BE2C (cell line): ENCODE measurements at regions not wholly inside any gene's neighbourhood (a gene's known extent, or its start where the extent isn't known, plus 50 kb on each side); places are given as distances from the start of the nearest gene placed in this dataset.

Experiments
- DNase-seq: peaks from one replicate; pipeline ENCODE4 v3.0.0-alpha.2; 2020
- H3K27me3 ChIP-seq: fragments of 250-450 bp; sonication (Bioruptor Pico); 2 replicates; pipeline ENCODE4 v1.5.1; 2020; ENCODE audit warnings: mild to moderate bottlenecking
- H3K36me3 ChIP-seq: fragments of 250-450 bp; sonication (Bioruptor Pico); 2 replicates; pipeline ENCODE4 v1.5.1; 2020; ENCODE audit warnings: mild to moderate bottlenecking
- H3K4me1 ChIP-seq: fragments of 250-450 bp; sonication (Bioruptor Pico); 2 replicates; pipeline ENCODE4 v1.5.1; 2020
- H3K4me3 ChIP-seq: 2 replicates; pipeline ENCODE4 v1.5.1; 2011; ENCODE audit warnings: low read depth, low read length
- H3K9me3 ChIP-seq: fragments of 250-450 bp; sonication (Bioruptor Pico); 2 replicates; pipeline ENCODE4 v1.5.1; 2020
- CTCF ChIP-seq: IDR thresholded peaks from 2 replicates; pipeline ENCODE4 v1.5.1; 2012; ENCODE audit warnings: mild to moderate bottlenecking, low read depth, low read length

GRCh38 chr6:40108736-40109135 is 174.5 kb upstream of the MOCS1 start:
- no peak overlapping the region for H3K4me3 ChIP-seq
- H3K27me3 ChIP-seq: no peaks in the 10 kb centered on the region
- DNase-seq: no peak
- TF ChIP-seq CTCF: no peak
- H3K9me3 ChIP-seq: no peaks in the 10 kb centered on the region
- H3K36me3 ChIP-seq: no peaks in the 10 kb centered on the region
- H3K4me1 ChIP-seq: no peaks in the 10 kb centered on the region

- no peak for TF ChIP-seq CTCF
- no peaks in the 10 kb centered on the region for H3K9me3 ChIP-seq
These were observed 172.6 kb upstream of the MOCS1 start for GRCh38 chr6:40106840-40107239.

GRCh38 chr6:40098774-40099173 is 164.5 kb upstream of the MOCS1 start:
- H3K9me3 ChIP-seq: no peaks in the 10 kb centered on the region
- no peak overlapping the region for H3K4me3 ChIP-seq
- no peaks in the 10 kb centered on the region for H3K4me1 ChIP-seq
- DNase-seq: no peak
- H3K27me3 ChIP-seq: no peaks in the 10 kb centered on the region; the same call in 1 of the 2 replicates
- no peaks in the 10 kb centered on the region for H3K36me3 ChIP-seq
- no peak for TF ChIP-seq CTCF

More at GRCh38 chr6:40106840-40107239, 172.6 kb upstream of the MOCS1 start:
- H3K4me1 ChIP-seq: no peaks in the 10 kb centered on the region
- no peaks in the 10 kb centered on the region for H3K36me3 ChIP-seq
- no peak for DNase-seq
- H3K27me3 ChIP-seq: no peaks in the 10 kb centered on the region
- no peak overlapping the region for H3K4me3 ChIP-seq

- Histone ChIP-seq H3K36me3 (no peaks in the 10 kb centered on the region), H3K27me3 (no peaks in the 10 kb centered on the region; the same call in 1 of the 2 replicates), H3K4me3 (no peak overlapping the region), H3K9me3 (no peaks in the 10 kb centered on the region), H3K4me1 (no peaks in the 10 kb centered on the region)
- no peak for TF ChIP-seq CTCF
- no peak for DNase-seq
These were observed 163.3 kb upstream of the MOCS1 start for GRCh38 chr6:40097590-40097989.

- no peaks in the 10 kb centered on the region for H3K9me3 ChIP-seq
- no peak for DNase-seq
- H3K36me3 ChIP-seq: no peaks in the 10 kb centered on the region
- no peaks in the 10 kb centered on the region; the same call in 1 of the 2 replicates for H3K27me3 ChIP-seq
- no peaks in the 10 kb centered on the region for H3K4me1 ChIP-seq
- no peak overlapping the region for H3K4me3 ChIP-seq
- TF ChIP-seq CTCF: no peak
These were observed 149.1 kb upstream of the MOCS1 start for GRCh38 chr6:40083141-40083920.

GRCh38 chr6:40082278-40083043 is 148.2 kb upstream of the MOCS1 start:
- Histone ChIP-seq H3K4me3 (no peak overlapping the region), H3K27me3 (no peaks in the 10 kb centered on the region; the same call in 1 of the 2 replicates), H3K36me3 (no peaks in the 10 kb centered on the region), H3K9me3 (no peaks in the 10 kb centered on the region), H3K4me1 (no peaks in the 10 kb centered on the region)
- DNase-seq: no peak
- TF ChIP-seq CTCF: no peak
